GM18511 (cell line): ENCODE measurements at regions not wholly inside any gene's neighbourhood (a gene's known extent, or its start where the extent isn't known, plus 50 kb on each side); places are given as distances from the start of the nearest gene placed in this dataset.
"Not testable (repeated sequence)": the region's sequence is repeated elsewhere in the genome, so short reads cannot be mapped to it uniquely, and the experiment has no call there.

Experiments
- ATAC-seq: cut with Tn5 transposase; IDR thresholded peaks from one replicate; pipeline ENCODE4 v1.9.1; 2021; ENCODE audit warnings: mild to moderate bottlenecking, moderate library complexity; ENCODE audit not compliant: unreplicated experiment

DNA sequence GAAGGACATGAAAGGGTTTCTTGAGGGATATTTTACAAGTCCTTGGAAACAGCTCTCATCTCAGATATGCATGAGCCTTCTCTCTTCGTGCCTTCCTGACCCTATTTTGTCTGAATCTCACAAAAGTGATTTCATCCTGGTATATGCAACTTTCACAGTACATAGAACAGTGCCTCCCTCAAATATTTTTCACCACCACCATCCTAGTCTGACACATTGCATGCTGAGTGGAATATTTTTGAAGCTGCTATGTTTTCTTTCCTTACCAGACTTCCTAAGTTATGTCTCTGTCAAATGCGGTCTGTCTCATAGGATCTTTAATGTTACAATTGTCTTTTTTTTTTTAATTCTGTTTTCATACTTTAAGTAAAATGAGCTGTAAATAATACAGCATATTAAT lies 673.3 kb upstream of the LRRN3 start:
- no peak for ATAC-seq

DNA sequence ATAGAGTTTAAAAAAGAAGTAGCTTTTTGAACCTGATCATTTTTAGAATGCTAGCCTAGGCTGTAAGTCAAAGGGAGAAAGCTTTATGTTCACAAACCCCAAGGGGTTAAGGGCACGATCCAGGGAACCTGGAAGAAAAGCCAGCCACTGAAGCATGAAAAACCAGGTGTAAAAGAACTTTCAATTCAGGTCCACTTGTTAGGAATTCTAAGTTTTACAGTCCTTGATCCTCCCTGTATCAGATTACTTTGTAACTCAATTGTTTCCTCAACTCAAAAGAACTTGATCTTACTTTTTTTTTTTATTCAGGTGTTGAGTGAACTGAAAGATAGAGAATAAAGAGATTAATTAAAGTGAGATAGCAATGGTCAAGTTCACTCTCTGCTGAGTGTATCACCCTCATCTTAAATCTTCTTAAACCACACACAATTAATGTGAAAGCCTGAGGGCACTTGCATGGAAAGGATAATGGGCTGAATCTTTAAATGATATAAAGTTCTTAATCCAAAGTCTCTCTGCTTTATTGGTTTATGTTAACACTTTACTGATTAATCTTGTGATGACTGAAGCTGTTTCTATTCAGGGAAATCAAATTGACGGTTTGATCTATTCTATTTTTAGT lies 672.2 kb upstream of the LRRN3 start:
- ATAC-seq: no peak

DNA sequence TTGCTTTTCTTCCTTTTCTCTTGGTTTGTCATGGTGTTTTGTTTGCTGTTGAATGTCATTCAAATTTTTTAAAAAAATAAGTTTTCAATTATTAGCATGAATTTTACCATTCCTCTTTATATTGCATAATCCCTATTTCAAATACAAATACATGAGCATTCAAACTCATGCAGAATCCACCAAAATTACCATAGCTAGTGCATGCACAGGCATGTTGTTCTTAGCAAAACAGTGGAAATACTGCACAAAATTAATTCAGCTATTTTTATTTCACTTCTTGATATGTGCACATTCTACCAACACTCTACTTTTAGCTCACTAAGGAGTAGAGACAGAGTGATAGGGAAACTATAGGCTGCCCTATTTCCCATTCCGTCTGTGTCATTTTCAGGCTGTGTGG lies 670.1 kb upstream of the LRRN3 start:
- ATAC-seq: no peak

DNA sequence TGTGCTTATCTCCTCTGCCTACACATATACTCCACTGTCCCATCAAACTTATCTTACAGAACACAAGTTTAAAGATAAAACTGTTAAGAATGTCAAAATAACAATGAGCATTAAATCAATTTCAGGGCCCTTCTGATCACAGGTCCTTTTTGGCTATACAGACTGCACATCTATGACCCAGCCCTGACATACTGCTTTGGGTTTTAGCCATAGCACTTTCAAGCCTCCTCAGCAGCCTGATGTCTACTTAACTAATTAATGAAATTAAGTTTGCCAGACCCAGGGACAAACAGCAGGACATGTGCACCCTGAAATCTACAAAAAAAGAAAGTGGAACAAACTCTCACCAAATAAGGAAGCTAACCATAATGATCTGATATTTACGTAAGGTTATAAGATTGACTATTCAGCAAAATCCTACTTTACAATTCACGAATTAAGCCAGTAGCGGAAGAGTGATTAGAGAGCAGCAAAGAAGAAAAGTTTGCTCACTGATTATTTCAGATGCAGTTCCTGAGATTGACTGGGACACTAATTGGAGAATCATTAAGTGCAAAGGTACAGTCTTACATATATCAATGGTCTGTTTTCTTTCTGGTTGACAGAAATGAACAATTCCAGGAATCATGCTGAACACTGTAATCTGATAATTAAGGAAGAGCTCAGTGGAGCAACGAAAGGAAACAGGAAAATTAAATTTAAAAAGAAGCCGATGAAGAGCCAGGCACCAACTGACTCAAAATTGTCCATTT lies 669.3 kb upstream of the LRRN3 start:
- ATAC-seq: no peak

DNA sequence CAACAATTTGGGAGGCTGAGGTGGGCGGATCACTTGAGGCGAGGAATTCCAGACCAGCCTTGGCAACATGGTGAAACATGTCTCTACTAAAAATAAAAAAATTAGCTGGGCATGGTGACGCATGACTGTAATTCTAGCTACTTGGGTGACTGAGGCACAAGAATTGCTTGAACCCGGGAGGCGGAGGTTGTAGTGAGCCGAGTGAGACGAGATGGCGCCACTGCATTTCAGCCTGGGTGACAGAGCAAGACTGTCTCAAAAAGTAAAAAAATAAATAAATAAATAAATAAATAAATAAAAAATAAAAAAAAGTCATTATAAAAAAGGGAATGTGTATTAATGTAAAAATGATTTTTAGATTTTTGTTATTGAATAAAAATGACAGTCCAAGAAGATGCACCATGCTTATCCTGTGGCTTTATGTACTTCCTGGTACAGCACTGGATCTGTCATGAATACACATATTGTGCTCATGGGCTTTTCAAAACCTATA lies 658.8 kb upstream of the LRRN3 start:
- no peak for ATAC-seq

DNA sequence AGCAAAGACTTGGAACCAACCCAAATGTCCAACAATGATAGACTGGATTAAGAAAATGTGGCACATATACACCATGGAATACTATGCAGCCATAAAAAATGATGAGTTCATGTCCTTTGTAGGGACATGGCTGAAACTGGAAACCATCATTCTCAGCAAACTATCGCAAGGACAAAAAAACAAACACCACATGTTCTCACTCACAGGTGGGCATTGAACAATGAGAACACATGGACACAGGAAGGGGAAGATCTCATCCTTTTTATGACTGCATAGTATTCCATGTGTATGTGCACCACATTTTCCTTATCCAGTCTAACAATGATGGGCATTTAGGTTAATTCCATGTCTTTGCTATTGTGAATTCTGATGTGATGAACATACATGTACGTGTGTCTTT lies 652.0 kb upstream of the LRRN3 start:
- not testable (repeated sequence) for ATAC-seq

DNA sequence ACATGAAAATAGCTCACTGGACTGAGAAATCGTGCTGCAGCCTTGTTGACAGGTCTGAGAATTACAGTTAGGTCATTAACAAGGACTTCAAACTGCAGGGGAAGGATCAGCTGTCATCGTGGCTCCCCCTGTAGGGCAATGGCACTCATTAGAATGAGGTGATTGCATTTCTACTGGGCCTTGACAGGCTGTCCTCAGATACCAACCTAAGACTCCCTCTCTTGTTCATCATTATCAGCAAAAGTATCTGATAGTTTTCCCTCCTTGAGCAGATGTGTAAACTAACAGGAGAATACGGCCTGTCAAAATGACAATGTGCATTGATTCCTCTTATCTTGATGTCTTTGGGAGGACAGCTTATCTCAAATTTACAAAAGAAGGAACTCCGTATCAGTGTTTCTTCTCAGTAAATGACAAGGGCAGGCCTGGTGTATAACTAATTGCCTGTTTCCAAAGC lies 648.5 kb upstream of the LRRN3 start:
- ATAC-seq: peak; percentile 83

DNA sequence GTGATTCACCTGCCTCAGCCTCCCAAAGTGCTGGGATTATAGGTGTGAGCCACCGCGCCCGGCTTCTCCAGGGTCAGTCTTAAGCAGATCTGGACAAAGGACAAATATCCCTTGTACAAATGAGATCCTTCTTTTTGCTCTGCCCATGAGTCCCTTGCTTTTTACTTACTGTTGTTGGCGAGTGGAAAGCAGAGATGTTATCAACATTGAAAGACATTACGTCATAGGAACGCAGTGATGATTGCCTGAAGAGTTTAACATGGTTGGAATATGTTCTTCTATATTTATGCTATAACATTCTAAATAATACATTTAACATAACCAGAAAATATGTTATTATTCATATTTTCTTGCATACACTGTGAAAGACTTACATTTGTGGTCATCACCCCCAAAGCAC lies 644.3 kb upstream of the LRRN3 start:
- ATAC-seq: no peak

DNA sequence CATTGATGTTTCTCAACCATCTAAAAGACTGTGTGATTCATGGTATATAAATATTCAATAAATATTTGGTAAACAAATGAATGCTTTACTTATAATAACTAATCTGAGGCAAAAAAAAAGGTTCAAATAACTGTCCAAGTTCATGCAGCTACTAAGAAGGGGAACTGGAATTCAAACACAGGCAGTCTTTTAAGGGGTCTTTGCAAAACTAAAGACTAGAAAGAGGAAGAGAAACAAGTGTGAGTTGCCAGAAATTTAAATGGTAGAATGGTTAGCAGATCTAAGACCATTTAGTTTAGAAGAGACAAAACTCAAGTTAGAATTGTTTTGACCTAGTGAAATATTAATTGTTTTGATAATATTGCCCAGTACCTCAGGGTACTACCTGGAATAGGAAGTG lies 642.0 kb upstream of the LRRN3 start:
- ATAC-seq: peak; percentile 80

DNA sequence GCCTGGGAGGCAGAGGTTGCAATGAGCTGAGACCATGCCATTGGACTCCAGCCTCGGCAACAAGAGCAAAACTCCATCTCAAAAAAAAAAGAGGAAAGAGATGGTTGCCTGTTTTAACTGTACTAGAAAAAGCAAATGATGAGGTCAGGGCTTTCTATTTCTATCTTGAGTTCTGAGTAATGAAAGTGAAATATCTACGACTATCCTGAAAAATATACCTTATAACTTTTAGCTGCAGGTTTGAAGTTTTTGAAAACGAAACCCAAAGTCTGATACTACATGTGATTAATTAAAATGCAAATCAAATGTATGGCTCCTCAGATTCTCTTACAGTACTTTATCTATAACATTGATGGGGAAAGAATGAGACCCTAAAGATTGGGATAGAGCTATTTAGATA lies 636.2 kb upstream of the LRRN3 start:
- peak; percentile 83 for ATAC-seq

DNA sequence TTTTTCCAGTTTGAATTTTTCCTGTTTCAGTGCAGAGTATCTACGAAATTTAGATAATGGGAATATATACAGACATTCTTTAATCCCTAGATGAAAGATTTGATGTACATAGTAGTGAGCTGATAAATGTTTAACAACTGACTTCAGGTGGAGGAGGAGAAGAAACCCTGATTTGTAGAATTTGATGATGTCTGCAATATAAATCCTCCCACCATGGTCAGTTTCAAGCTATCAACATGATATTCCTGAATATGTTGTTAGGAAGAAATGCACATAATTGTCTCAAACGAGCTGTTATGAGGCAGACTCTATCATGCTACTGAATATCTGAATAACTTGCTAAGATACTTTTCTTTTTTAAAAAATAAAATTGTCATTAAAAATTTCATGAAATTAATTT lies 629.3 kb upstream of the LRRN3 start:
- ATAC-seq: no peak

DNA sequence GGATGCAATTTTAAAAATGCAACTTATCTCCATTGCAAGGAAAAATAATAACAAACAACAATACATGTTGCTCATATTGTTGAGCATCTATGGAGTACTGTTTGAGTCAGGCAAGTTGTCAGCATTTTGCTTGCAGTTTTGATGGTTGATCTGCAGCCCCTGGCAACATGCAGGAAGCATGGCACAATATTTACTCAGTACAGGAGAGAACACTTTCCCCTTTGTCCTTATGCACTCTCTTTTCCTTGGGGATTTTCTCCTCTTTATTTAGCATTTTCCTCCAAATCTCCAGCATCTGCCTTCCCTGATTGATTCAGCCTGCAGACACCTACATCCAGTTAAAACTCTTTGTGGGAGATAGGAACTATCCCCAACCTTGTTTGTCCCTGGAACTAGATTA lies 620.5 kb upstream of the LRRN3 start:
- no peak for ATAC-seq

DNA sequence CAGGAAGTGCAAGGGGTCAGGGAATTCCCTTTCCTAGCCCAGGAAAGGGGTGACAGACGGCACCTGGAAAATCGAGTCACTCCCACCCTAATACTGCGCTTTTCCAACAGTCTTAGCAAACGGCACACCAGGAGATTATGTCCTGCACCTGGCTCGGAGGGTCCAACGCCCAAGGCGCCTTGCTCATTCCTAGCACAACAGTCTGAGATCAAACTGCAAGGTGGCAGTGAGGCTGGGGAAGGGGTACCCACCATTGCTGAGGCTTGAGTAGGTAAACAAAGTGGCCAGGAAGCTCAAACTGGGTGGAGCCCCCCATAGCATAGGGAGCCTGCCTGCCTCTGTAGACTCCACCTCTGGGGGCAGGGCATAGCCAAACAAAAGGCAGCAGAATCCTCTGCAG lies 618.5 kb upstream of the LRRN3 start:
- not testable (repeated sequence) for ATAC-seq

DNA sequence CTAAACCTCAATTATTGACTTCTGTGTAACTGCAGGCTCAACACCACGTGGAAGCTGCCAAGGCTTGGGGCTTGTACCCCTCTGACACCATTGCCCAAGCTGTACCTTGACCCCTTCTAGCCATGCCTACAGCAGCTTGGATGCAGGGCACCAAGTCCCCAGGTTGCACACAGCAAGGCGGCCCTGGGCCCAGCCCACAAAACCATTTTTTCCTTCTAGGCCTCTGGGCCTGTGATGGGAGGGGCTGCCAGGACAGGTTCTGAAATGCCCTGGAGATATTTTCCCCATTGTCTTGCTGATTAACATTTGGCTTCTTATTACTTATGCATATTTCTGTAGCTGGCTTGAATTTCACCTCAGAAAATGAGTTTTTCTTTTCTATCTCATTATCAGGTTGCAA lies 610.0 kb upstream of the LRRN3 start:
- no peak for ATAC-seq

DNA sequence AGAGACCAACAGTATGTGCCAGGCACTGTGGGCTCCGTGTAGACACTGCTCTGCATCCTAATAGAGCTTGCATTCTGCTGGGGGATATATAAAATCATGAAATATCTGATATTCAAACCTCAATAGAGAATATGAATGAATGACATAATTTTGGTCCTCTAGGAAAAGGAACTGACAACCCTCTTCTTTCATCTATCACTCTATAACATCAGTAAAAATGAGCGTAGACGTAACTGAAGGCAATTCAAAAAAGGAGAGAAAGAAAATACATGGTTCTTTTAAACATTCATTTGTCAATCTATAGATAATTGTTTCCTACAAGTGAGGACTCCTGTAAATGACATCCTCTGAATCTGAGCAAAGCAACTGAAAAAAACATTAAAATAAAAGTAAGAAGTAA lies 607.4 kb upstream of the LRRN3 start:
- ATAC-seq: no peak

DNA sequence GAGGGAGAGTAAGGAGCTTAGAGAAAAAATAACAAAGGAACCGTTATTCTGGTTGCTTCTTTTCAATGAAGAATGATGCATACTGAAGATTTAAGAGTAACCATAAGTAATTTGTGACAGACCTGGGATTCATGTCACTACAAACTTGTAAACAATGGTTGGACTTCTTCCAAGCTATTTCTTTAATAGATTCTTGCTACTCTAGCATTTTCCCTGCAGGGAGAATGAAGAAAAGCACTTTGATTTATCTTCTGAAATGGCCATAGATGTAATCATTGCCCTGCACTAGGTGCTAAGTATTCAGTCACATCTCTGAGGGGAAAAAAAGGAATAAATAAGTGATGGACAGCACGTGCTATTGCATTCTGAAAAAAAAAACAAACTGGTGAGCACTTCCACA lies 606.6 kb upstream of the LRRN3 start:
- ATAC-seq: no peak

DNA sequence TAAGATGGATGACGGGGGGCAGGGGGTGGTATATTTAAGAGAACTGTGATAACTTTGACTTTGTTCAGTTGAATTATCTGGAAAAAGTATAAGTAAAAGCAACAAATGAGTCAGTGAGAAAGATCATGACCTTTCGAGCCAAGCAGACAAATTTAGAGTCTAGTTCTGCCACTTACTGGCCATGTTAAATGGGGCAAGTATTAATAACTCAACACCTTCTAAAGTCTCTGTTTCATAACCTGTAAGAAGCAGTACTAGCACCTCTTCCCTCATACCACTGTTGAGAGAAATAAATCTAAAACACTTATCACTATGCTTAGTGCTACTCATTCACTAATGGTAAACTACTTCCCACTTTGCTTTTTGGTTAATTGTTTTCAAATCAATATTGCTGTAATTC lies 604.4 kb upstream of the LRRN3 start:
- peak; percentile 73 for ATAC-seq

DNA sequence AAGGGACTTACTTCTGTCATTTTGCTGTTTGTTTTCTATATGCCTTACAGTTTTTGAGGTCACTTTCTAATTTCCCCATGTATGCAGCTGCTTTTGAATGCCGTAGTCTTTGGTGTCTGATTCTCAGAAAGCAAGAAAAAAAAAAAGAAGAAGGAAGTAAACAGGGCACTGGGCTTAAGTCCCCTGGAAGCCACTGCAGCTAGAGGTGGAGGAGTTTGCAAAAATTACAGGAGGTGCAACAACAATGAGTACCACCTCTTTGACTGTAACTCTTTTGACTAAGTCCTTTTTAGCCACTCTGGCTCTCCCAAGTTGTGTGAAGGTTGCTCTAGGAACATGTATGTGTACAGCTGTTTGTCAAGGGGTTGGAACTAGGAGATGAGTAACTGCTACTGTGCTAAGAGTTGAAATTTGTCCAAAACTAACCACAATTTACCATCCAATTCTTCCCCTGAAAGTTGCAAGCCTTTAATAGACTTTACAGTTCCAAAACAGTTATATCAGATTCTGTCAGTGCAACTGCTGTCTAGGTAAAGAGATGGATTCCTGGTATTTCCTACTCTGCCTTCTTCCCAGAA lies 588.0 kb upstream of the LRRN3 start:
- no peak for ATAC-seq

DNA sequence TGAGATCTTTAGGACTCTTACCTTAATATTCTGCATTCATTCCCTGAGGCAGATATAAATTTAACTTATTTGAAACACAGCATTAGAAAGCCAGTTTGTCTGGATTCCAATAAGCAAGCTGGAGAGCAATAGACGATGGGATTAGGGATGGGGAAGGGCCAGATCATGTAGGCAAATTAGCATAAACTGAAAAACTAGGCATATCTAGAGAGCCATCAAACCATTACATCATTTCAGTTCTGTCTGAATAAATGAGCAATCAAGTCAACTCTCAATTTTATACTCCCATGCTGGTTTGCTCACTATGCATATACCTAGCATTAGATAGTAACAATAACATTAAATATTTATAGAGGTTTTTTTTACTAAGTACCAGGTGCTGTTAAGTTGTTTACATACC lies 583.6 kb upstream of the LRRN3 start:
- ATAC-seq: no peak

DNA sequence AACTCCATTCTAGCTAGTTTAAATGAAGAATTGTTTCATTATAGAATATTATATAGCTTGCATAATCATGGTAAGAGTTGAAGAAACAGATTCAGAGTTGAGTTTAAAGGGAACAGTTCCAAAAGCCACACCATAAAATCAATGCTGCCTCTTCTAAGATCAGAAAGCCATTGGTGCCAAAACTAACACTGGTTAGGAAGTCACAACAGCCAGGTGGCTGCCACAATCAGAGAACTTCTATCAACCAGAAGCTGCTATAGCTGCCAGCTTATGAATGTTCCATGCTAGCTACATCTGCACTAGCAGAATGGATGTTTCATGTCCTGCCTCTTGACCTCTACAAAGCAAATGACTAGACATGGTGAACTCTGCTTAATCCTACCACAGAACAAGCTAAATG lies 583.1 kb upstream of the LRRN3 start:
- ATAC-seq: no peak

DNA sequence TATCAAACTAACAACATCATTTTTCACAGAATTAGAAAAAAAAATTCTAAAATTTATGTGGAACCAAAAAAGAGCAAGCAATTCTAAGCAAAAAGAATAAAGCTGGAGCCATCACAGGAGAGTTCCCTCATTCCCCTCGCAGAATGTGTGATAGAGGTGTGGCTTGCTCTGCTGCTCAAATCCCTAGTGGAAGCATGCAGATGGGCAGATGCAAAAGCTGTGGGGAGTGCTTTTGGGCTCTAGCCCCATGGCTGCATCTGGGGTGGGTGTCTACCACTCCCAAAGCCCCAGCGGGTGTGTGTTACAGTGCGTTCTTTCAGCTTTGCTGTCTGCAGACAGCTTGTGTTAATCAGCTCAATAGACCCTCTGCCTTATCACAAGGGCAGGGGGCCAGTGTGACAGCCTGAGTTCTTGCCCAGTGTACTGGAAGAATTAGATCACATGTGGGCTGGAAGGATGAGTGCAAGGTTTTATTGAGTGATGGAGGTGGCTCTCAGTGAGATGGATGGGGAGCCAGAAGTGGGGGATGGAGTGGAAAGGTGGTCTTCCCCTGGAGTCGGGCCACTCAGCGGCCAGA lies 575.9 kb upstream of the LRRN3 start:
- not testable (repeated sequence) for ATAC-seq

DNA sequence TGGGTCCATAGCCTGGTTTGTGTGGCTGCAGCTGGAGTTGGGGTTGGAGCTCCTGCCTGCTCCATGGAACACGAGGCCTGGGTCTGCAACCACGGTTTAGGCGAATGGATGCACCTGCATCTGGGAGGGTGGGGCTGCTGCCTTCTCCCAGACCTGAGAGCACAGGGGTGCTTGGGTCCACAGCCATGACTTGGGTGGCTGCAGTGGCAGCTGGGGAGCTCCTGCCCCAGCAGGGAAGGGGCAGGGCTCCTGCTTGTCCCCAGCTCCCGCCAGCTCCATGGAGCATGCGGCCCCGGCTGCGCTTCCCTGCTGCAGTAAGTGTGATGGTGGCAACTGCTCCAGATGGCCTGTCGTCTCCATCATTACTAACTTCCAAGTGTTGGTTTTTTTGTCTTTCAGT lies 571.1 kb upstream of the LRRN3 start:
- no peak for ATAC-seq
